ENCODE measurements at regions not wholly inside any gene's neighbourhood (a gene's known extent, or its start where the extent isn't known, plus 50 kb on each side); places are given as distances from the start of the nearest gene placed in this dataset.

DNA sequence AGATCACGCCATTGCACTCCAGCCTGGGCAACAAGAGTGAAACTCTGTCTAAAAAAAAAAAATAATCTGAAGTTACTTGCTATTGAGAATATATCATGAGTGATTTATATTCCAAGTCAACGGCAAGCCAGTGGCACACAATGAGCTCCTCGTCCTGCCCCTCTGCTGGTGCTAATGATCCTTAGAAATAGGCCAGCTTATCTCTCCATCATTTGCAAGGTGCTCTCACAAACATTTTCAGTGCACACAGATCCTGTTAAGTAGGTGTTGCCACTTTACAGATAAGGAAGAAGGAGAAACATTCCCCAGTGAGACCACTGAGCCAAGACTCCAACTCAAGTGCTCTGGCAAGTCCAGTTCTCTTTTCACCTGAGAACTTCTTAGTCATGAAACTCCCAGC, 91.3 kb upstream of the GPR45 start:
- in situ Hi-C loops (cut with MboI; ENCODE audit: low pct_unique_long_range_greater_than_20kb in 2 of 9, low sequenced_read_pairs in 9 of 9, unreplicated experiment in 9 of 9), result no loop called here
- no peak overlapping the region for H3K4me3 ChIP-seq
- WGBS, 10 experiments, result 37 to 100% (median 92%) methylated on average over 1 to 3 of the region's 3 CpGs; no CpG with 5 or more reads in 4 of the 10 experiments
- H3K4me1 ChIP-seq (replicated peaks in 1 of 2), result peaks cover under 1 to 4% of the 10 kb centered on the region in 2 donors
- no peak for ATAC-seq (replicated peaks in 6 of 8)
- no peak overlapping the region for H3K27ac ChIP-seq

DNA sequence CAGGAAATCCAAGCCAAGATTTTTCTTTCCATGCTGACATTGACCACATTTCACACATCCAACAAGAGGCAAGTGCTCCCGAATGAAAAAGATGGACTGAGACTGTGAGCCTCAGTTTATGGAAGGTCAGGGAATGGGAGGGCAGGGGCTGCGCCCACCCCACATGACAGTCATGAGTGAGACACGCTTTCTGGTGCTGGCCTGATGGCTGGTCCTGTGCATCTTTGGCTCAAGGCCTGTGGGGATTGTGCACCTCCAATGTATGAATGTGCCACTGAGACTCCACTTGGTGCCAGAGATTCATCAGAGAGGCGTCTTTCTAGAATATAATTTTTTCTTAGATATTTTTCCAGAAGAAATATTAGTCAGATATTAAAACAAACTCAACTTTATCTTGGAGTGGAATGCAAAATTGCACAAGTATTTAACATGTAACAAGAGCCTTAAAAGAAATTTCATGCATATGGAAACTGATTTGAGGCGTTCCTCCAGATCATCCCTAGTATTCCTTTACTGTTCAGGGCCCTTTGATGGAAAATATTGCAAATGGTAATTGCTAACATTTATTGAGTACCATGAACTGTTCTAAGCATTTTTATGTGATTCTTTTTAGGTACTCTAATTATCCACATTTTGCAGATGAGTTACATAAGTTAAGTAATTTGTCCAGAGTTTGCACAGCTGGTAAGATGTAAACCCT, 87.3 kb upstream of the GPR45 start:
- 0 to 100% (median 80%) methylated on average over 1 to 5 of the region's 5 CpGs; no CpG with 5 or more reads in 2 of the 10 experiments for WGBS, 10 experiments
- Histone ChIP-seq H3K4me1 (replicated peaks in 1 of 2) (no peaks in the 10 kb centered on the region), H3K27ac (no peak overlapping the region), H3K4me3 (no peak overlapping the region)
- in situ Hi-C loops (cut with MboI; ENCODE audit: low pct_unique_long_range_greater_than_20kb in 2 of 9, low sequenced_read_pairs in 9 of 9, unreplicated experiment in 9 of 9), result no loop called here
- peak in 3 of 8 experiments; percentile 69 to 79 (median 78) for ATAC-seq (replicated peaks in 6 of 8)

DNA sequence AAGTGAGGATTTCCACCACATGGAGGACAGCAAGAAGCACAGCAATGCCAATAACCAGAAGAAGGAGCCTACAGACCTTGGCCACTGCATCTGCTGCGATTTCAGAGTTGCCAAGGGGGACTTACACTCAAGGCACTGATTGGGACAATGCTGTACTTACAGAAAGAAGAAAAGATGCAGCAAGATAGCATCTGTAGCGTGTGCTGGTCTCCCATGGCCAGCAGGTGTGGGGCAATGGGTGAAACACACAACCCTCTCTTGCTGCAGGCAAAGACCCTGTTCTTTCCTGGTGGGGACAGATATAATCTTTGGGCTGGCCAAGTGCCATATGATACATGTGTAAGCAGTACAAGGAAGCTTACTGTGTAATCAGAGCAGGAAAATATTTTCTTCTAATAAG, 85.4 kb upstream of the GPR45 start:
- Histone ChIP-seq H3K27ac (no peak overlapping the region), H3K4me3 (no peak overlapping the region), H3K4me1 (replicated peaks in 1 of 2) (no peaks in the 10 kb centered on the region)
- no peak for ATAC-seq (replicated peaks in 6 of 8)
- in situ Hi-C loops (cut with MboI; ENCODE audit: low pct_unique_long_range_greater_than_20kb in 2 of 9, low sequenced_read_pairs in 9 of 9, unreplicated experiment in 9 of 9), result no loop called here
- WGBS, 10 experiments, result 0 to 100% (median 56%) methylated on average over 1 of the region's 2 CpGs; no CpG with 5 or more reads in 2 of the 10 experiments

DNA sequence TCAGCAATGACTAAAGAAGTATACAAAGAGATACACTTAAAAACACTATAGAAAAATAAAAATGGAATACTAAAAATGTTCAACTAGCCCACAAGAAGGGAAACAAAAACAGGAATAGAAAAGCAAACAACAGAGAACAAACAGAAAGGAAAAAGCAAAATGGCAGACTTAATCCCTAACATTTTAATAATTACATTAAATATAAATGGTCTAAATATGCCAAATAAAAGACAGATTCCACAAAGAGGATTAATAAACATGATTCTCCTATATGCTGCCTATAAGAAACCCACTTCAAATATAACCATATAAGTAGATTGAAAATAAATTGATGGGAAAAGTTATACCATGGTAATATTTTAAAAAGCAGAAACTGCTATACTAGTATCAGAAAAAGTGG, 83.5 kb upstream of the GPR45 start:
- no peaks in the 10 kb centered on the region for H3K4me1 ChIP-seq (replicated peaks in 1 of 2)
- H3K4me3 ChIP-seq, result no peak overlapping the region
- ATAC-seq (replicated peaks in 6 of 8), result no peak
- in situ Hi-C loops (cut with MboI; ENCODE audit: low pct_unique_long_range_greater_than_20kb in 2 of 9, low sequenced_read_pairs in 9 of 9, unreplicated experiment in 9 of 9), result no loop called here
- no peak overlapping the region for H3K27ac ChIP-seq

DNA sequence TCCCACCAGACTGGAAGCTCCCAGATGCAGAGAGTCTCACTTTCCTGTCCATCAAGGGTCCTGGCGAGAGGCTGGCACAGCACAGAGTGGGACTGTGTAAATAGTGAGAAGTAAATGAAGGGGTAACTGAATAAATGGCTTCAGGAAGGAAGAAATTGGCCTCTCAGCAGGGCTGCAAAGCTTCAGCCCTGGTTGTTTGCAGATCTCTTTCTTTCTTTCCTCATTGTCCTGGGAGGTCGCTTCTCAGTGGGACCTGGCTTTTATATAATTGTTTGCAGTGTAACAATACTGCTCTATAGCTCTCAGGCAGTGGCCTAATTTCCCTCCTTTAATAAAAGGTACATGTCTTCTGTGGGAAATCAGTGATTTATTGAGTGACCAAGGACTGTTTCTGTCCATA, 74.9 kb upstream of the GPR45 start:
- Histone ChIP-seq H3K4me1 (replicated peaks in 1 of 2) (peaks cover 24 to 26% of the 10 kb centered on the region in 2 donors), H3K4me3 (no peak overlapping the region), H3K27ac (no peak overlapping the region)
- WGBS, 10 experiments, result 0 to 41% (median 14%) methylated on average over 1 to 2 of the region's 2 CpGs; no CpG with 5 or more reads in 3 of the 10 experiments
- in situ Hi-C loops (cut with MboI; ENCODE audit: low pct_unique_long_range_greater_than_20kb in 2 of 9, low sequenced_read_pairs in 9 of 9, unreplicated experiment in 9 of 9), result no loop called here
- peak in 5 of 8 experiments; percentile 50 to 89 (median 65) for ATAC-seq (replicated peaks in 6 of 8)

DNA sequence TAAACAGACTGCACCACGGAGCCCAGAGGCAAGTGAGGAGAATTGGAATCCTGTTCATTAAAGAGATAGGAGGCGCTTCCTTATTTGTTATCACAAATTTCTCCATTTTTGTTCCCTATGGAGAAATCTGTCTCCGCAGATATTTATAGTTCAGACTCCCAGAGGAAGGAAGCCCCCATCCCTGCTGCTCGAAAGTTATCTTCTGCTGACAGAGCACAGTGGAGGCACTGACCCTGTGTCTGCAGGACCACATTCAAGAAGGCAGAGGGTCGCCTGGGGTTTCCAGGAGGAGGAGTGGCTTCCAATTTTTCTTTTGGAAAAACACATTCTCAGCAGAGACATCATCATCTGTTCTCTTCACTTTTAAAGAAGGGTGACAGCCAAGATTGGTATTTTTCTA, 73.0 kb upstream of the GPR45 start:
- 33 to 100% (median 71%) methylated on average over 1 to 4 of the region's 5 CpGs; no CpG with 5 or more reads in 2 of the 10 experiments for WGBS, 10 experiments

DNA sequence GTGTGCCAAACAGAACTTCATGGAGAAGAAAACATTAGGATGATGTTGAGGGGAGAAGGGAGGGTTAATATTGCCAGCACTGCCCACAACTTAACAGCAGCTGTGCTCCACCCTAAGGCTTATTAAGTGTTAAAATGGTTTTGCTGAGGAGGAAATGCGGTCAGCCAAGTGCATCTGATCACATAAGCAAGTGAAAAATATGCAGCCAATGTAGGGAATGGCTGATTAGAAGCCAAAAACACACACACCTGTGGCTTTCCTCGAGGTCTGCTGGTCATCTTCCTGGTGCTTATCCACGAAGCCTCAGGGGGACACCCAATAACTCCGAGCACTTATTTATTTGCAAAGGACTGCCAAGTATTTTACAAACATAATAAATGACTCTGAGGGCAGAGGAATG, 66.3 kb upstream of the GPR45 start:
- Histone ChIP-seq H3K4me1 (replicated peaks in 1 of 2) (peaks cover 0 to 2% of the 10 kb centered on the region in 2 donors), H3K4me3 (no peak overlapping the region), H3K27ac (no peak overlapping the region)
- in situ Hi-C loops (cut with MboI; ENCODE audit: low pct_unique_long_range_greater_than_20kb in 2 of 9, low sequenced_read_pairs in 9 of 9, unreplicated experiment in 9 of 9), result no loop called here
- ATAC-seq (replicated peaks in 6 of 8), result peak in 3 of 8 experiments; percentile 60 to 81 (median 78)
- WGBS, 10 experiments, result 0 to 56% (median 40%) methylated on average over 2 to 3 of the region's 4 CpGs; no CpG with 5 or more reads in 5 of the 10 experiments

More for the DNA sequence above, 73.0 kb upstream of the GPR45 start:
- H3K4me1 ChIP-seq (replicated peaks in 1 of 2), result peaks cover 24 to 26% of the 10 kb centered on the region in 2 donors
- ATAC-seq (replicated peaks in 6 of 8), result no peak
- in situ Hi-C loops (cut with MboI; ENCODE audit: low pct_unique_long_range_greater_than_20kb in 2 of 9, low sequenced_read_pairs in 9 of 9, unreplicated experiment in 9 of 9), result no loop called here
- no peak overlapping the region for H3K27ac ChIP-seq
- H3K4me3 ChIP-seq, result no peak overlapping the region

DNA sequence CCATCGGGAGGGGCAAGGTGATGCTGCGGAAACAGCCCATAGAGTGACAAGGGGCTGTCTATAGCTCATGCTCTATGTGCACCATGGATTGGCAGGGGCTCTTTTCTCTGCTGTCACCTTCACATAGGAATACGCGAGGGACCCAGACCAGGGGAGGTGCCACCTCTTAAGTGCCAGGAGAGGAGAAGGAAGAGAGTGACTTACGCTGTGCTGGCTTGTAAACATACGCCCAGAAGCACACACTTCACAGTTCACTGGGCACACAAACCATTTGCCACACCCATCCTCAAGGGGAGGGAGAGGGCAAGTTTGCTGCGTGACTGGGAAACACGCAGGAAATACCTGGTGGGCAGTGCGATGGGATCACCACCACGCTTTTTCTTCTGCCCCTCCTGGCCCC, 65.1 kb upstream of the GPR45 start:
- Histone ChIP-seq H3K27ac (no peak overlapping the region), H3K4me1 (replicated peaks in 1 of 2) (peaks cover 0 to 8% of the 10 kb centered on the region in 2 donors), H3K4me3 (no peak overlapping the region)
- WGBS, 10 experiments, result 20 to 90% (median 62%) methylated on average over 1 to 7 of the region's 10 CpGs; no CpG with 5 or more reads in 6 of the 10 experiments
- ATAC-seq (replicated peaks in 6 of 8), result peak in 3 of 8 experiments; percentile 30 to 54 (median 42)
- in situ Hi-C loops (cut with MboI; ENCODE audit: low pct_unique_long_range_greater_than_20kb in 2 of 9, low sequenced_read_pairs in 9 of 9, unreplicated experiment in 9 of 9), result no loop called here

DNA sequence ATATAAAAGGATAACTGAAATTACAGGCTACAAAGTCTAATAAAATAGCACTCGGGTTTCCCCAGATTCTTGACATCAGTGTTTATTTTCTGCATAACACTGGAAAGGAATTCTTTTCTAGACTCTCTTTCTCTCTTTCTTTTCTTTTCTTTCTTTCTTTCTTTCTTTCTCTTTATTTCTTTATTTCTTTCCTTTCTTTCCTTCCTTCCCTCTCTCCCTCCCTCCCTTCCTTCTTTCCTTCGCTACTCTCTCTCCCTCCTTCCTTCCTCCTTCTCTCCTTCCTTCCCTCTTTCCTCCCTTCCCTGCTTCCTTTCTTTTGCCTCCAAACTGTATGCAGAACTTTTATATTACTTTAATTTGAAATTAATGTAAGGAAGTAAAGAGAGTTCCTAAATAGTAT, 64.5 kb upstream of the GPR45 start:
- WGBS, 10 experiments, result 40 to 97% (median 85%) methylated on average over 1 to 2 of the region's 2 CpGs; no CpG with 5 or more reads in 2 of the 10 experiments
- ATAC-seq (replicated peaks in 6 of 8), result no peak
- peaks cover 0 to 8% of the 10 kb centered on the region in 2 donors for H3K4me1 ChIP-seq (replicated peaks in 1 of 2)
- H3K27ac ChIP-seq, result no peak overlapping the region
- no peak overlapping the region for H3K4me3 ChIP-seq
- in situ Hi-C loops (cut with MboI; ENCODE audit: low pct_unique_long_range_greater_than_20kb in 2 of 9, low sequenced_read_pairs in 9 of 9, unreplicated experiment in 9 of 9), result no loop called here

DNA sequence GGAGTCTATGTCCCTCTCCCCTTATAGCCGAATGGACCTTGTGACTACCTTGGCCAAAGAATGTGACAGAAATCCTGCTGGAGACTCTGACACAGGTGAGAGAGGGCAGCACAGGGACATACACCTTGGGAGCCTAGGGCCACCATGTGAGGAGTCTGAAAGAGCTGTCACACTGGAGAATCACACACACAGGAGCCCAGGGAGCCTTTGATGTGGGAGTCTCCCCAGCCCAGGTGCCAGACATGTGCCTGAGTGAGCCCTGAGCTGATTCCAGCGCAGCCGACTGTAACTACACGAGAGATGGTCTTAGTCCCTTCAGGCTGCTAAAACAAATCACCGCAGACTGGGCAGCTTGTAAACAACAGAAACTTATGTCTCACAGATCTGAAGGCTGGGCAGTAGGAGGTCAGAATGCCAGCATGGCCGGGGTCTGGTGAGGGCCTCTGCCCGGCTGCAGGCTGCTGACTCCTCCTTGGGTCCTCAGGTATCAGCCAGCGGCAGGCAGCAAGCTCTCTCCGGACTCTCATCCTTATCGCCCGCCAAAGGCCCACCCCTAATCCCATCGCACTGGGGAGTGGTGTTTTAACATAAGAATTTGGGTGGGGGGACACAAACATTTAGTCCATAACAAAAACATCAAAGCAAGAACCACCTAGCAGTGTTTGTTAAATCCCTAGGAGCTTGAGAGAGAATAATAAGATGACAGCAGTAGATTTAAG, 63.8 kb upstream of the GPR45 start:
- no peak overlapping the region for H3K27ac ChIP-seq
- in situ Hi-C loops (cut with MboI; ENCODE audit: low pct_unique_long_range_greater_than_20kb in 2 of 9, low sequenced_read_pairs in 9 of 9, unreplicated experiment in 9 of 9), result no loop called here

DNA sequence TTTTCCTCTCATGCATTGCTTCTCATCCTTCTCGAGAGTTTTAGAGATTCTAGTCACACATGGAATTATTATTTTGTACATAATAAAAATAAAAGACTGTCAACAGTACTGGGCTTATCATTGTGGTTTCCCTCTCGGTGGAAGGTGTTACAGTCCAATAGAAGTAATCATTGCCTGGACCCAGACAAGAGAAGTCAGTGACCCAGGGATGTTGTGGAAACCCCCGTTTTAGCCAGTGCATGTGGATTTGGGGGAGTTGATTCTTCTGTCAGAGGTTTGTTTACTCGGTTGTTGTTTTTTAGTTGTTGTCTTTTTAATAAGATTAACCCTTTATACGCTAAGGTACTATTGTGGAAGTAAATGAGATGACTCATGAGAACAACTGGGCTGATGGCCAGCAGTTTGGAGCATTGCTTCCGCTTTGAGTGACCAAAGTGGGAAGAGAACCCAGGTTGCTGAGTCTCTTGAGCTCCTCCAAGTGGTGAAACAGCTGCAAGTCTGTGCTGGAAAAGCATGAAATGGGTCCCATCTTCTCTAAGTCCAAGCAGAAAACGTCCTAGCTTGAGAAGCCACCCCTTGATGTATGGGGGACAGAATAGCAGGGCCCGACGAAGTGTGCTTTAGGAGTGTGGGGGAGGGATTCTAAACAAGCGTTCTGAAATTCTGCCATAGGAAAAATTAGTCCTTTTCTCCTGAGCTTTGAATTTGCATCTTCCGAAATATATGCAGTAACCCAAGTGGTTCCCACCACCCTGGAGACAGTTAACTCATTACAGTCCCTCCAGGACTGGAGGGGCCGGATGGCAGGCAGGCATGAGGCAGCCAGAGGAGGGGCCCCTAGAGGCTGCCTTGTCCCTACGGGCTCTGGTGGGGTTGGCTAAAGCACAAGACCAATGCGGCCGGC, 61.8 kb upstream of the GPR45 start:
- H3K4me3 ChIP-seq, result no peak overlapping the region
- peaks cover 0 to 14% of the 10 kb centered on the region in 2 donors for H3K4me1 ChIP-seq (replicated peaks in 1 of 2)
- ATAC-seq (replicated peaks in 6 of 8), result peak in 3 of 8 experiments; percentile 61 to 73 (median 73)
- no peak overlapping the region for H3K27ac ChIP-seq
- WGBS, 10 experiments, result 45 to 100% (median 75%) methylated on average over 4 to 13 of the region's 15 CpGs; no CpG with 5 or more reads in 2 of the 10 experiments
- in situ Hi-C loops (cut with MboI; ENCODE audit: low pct_unique_long_range_greater_than_20kb in 2 of 9, low sequenced_read_pairs in 9 of 9, unreplicated experiment in 9 of 9), result no loop called here

More for the DNA sequence above, 63.8 kb upstream of the GPR45 start:
- H3K4me1 ChIP-seq (replicated peaks in 1 of 2), result peaks cover 0 to 8% of the 10 kb centered on the region in 2 donors
- no peak overlapping the region for H3K4me3 ChIP-seq
- no peak for ATAC-seq (replicated peaks in 6 of 8)
- 12 to 82% (median 58%) methylated on average over 2 to 6 of the region's 12 CpGs; no CpG with 5 or more reads in 2 of the 10 experiments for WGBS, 10 experiments

DNA sequence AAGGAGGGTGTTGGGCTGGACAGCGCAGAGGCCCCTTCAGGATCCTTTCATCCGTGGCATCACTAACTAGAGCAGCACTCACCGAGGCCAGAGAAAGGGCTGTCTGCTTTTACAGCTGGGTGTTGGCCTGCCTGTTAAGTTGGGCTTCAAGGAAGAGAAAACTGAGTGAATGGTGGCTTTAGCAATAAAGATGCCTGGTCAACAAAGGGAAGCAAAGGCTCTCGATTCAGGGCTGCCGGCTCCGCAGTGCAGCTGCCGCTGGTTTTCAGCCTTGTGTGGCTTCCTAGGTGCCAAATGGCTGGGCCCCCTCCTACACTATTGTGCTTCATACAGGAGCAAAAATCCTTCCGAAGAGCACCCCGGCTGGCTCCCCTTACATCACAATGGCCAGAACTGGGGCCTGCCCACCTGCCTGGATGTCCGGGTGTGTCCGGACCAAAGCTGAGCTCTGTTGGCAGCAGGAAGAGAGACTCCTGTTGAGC, 61.0 kb upstream of the GPR45 start:
- 20 to 100% (median 59%) methylated on average over 1 to 6 of the region's 11 CpGs; no CpG with 5 or more reads in 2 of the 10 experiments for WGBS, 10 experiments
- in situ Hi-C loops (cut with MboI; ENCODE audit: low pct_unique_long_range_greater_than_20kb in 2 of 9, low sequenced_read_pairs in 9 of 9, unreplicated experiment in 9 of 9), result no loop called here
- H3K4me3 ChIP-seq, result no peak overlapping the region

More for the DNA sequence above, 61.0 kb upstream of the GPR45 start:
- Histone ChIP-seq H3K27ac (no peak overlapping the region), H3K4me1 (replicated peaks in 1 of 2) (peaks cover 0 to 13% of the 10 kb centered on the region in 2 donors)
- peak in 2 of 8 experiments; percentile 43 to 59 for ATAC-seq (replicated peaks in 6 of 8)
